EH (cell line): ENCODE measurements at regions not wholly inside any gene's neighbourhood (a gene's known extent, or its start where the extent isn't known, plus 50 kb on each side); places are given as distances from the start of the nearest gene placed in this dataset.
A peak's percentile ranks its signal among the peaks of the same experiment; 100 is the strongest.

ENCODE experiments used
- DNase-seq: peaks from one replicate; pipeline ENCODE4 v3.0.0-alpha.2; 2015; ENCODE audit warnings: low read depth

GRCh38 chr2:18182861-18183260 is 304.4 kb downstream of the KCNS3 start:
- DNase-seq = no peak

- DNase-seq = no peak
These were observed 302.4 kb downstream of the KCNS3 start for GRCh38 chr2:18180912-18181311.

- no peak for DNase-seq
These were observed 301.7 kb downstream of the KCNS3 start for GRCh38 chr2:18180031-18180610.

- peak; percentile 59 for DNase-seq
These were observed 300.4 kb downstream of the KCNS3 start for GRCh38 chr2:18178736-18179349.

GRCh38 chr2:18176679-18177215 is 298.3 kb downstream of the KCNS3 start:
- no peak for DNase-seq

- no peak for DNase-seq
These were observed 294.1 kb downstream of the KCNS3 start for GRCh38 chr2:18172607-18173006.

- peak; percentile 54 for DNase-seq
These were observed 293.0 kb downstream of the KCNS3 start for GRCh38 chr2:18171191-18172139.

GRCh38 chr2:18170642-18171041 is 292.2 kb downstream of the KCNS3 start:
- DNase-seq = no peak

GRCh38 chr2:18169893-18170175 is 291.4 kb downstream of the KCNS3 start:
- no peak for DNase-seq

- no peak for DNase-seq
These were observed 290.8 kb downstream of the KCNS3 start for GRCh38 chr2:18169121-18169892.

GRCh38 chr2:18167871-18168270 is 289.4 kb downstream of the KCNS3 start:
- DNase-seq = no peak

GRCh38 chr2:18161681-18162080 is 283.2 kb downstream of the KCNS3 start:
- no peak for DNase-seq

- no peak for DNase-seq
These were observed 281.4 kb downstream of the KCNS3 start for GRCh38 chr2:18159896-18160295.

GRCh38 chr2:18156421-18156820 is 278.0 kb downstream of the KCNS3 start:
- DNase-seq = no peak

- DNase-seq = no peak
These were observed 277.5 kb downstream of the KCNS3 start for GRCh38 chr2:18156002-18156401.

- peak; percentile 16 for DNase-seq
These were observed 276.3 kb downstream of the KCNS3 start for GRCh38 chr2:18154812-18155211.

GRCh38 chr2:18154259-18154658 is 275.8 kb downstream of the KCNS3 start:
- no peak for DNase-seq

GRCh38 chr2:18153741-18154140 is 275.3 kb downstream of the KCNS3 start:
- DNase-seq = no peak

- no peak for DNase-seq
These were observed 272.8 kb downstream of the KCNS3 start for GRCh38 chr2:18151237-18151636.

GRCh38 chr2:18149660-18150246 is 271.3 kb downstream of the KCNS3 start:
- peak; percentile 59 for DNase-seq

- no peak for DNase-seq
These were observed 258.5 kb downstream of the KCNS3 start for GRCh38 chr2:18136881-18137475.
